ENCODE measurements at regions not wholly inside any gene's neighbourhood (a gene's known extent, or its start where the extent isn't known, plus 50 kb on each side); places are given as distances from the start of the nearest gene placed in this dataset.

DNA sequence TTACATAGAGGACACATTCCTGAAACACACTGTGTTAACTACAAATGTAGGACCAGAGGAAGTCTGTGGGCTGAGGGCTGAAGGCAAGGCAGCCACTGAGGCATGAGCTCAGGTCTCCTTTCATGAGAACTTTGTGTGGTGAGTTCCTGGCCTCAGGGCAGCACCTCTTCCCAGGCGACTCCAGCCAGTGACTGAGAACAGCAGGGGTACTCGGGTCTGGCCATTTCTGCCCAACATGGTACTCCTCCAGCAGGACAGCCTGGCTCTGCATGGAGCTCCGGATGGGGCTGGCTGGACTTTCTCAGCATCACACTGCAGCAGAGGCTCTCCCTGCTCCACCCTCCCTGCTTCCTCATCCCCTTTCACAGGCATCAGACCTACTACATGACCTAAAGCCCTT, 125.5 kb upstream of the SPATS2L start:
- no peak overlapping the region for H3K4me3 ChIP-seq
- intact Hi-C loops (cut with DNase I), result no loop called here
- no peak for DNase-seq (ENCODE audit: extremely low spot score)
- H3K9me3 ChIP-seq, result no peaks in the 10 kb centered on the region
- no peaks in the 10 kb centered on the region for H3K27me3 ChIP-seq
- H3K27ac ChIP-seq (replicated peaks in 1 of 4), result no peak overlapping the region
- 87% methylated on average over 3 of the region's 3 CpGs for WGBS
- H3K4me1 ChIP-seq, result peaks cover 0 to 9% (median 0%) of the 10 kb centered on the region in 4 donors
- TF ChIP-seq POLR2A (IDR thresholded peaks at IDR 0.05; ENCODE audit: low read depth), result no peak
- TF ChIP-seq POLR2AphosphoS5 (IDR thresholded peaks at IDR 0.05), result no peak
- TF ChIP-seq, protein P1, sequence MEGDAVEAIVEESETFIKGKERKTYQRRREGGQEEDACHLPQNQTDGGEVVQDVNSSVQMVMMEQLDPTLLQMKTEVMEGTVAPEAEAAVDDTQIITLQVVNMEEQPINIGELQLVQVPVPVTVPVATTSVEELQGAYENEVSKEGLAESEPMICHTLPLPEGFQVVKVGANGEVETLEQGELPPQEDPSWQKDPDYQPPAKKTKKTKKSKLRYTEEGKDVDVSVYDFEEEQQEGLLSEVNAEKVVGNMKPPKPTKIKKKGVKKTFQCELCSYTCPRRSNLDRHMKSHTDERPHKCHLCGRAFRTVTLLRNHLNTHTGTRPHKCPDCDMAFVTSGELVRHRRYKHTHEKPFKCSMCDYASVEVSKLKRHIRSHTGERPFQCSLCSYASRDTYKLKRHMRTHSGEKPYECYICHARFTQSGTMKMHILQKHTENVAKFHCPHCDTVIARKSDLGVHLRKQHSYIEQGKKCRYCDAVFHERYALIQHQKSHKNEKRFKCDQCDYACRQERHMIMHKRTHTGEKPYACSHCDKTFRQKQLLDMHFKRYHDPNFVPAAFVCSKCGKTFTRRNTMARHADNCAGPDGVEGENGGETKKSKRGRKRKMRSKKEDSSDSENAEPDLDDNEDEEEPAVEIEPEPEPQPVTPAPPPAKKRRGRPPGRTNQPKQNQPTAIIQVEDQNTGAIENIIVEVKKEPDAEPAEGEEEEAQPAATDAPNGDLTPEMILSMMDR (IDR thresholded peaks at IDR 0.05), result no peak
- TF ChIP-seq EP300 (IDR thresholded peaks at IDR 0.05), result no peak
- no peaks in the 10 kb centered on the region for H3K36me3 ChIP-seq

DNA sequence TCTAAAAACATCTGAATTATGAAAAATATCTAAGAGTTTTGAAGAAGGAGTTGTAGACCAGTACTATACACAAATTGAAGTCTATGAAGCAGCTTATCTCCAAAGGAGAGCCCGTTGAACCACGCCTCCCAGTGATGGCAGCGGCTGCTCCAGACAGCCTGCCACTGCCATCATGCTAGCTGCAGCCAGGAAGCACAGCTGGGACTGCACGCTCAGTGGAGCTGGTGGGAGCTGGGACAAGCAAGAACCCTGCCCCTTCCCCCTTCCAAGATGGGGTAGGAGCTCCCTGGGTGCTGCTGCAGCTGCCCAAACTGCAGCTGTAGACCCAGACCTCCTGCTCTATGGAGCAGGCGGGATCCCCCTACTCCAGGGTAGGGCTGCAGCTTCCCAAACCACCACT, 124.7 kb upstream of the SPATS2L start:
- Histone ChIP-seq H3K4me1 (peaks cover 0 to 9% (median 0%) of the 10 kb centered on the region in 4 donors), H3K27ac (replicated peaks in 1 of 4) (no peak overlapping the region), H3K36me3 (no peaks in the 10 kb centered on the region), H3K27me3 (no peaks in the 10 kb centered on the region), H3K9me3 (no peaks in the 10 kb centered on the region), H3K4me3 (no peak overlapping the region)
- WGBS, result 88% methylated on average over 3 of the region's 5 CpGs
- DNase-seq (ENCODE audit: extremely low spot score), result no peak
- intact Hi-C loops (cut with DNase I), result no loop called here
- TF ChIP-seq POLR2A (IDR thresholded peaks at IDR 0.05; ENCODE audit: low read depth) (no peak), EP300 (IDR thresholded peaks at IDR 0.05) (no peak), POLR2AphosphoS5 (IDR thresholded peaks at IDR 0.05) (no peak)
- TF ChIP-seq, protein P1 (IDR thresholded peaks at IDR 0.05), result no peak

DNA sequence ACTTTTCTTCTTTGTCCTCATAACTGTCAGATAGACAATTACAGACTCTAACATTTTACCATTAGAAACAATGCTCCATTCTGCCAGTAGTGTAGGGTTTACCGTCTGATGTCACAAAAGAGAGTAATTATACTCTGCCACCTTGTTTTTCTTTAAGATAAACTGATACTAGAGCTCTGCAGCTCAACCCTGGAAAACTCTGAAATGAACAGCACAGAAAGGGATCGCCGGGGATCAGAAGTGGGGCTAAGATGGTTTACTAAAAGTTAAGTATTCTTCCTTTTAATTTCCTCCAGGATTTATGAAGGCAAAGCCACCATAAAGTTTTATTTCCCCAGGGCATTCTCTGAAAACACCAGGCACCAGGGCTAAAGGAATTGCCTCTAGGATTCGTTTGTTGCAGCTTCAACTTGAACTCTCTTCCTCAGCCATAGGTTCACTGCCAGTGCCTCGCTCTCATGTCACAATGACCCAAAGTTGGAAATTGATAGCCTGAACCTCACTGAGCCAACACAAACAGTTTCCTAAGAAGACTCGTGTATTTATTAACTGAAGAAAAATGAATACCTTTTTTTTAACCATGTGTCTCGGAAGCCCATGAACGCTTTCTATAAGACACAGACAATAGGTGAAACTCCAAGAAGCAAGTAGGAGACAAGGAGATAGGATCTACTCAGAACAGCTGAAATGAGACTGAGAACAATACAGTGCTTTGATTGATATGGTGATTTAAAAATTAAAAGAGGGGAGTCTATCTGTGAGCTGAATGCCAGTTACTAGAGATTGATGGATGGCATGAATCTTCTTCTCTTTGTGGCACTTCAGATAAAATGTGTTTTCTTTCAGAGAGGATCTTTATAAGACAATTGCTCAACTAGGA, 121.5 kb upstream of the SPATS2L start:
- no peak overlapping the region for H3K4me3 ChIP-seq
- intact Hi-C loops (cut with DNase I), result no loop called here
- no peaks in the 10 kb centered on the region for H3K27me3 ChIP-seq
- H3K4me1 ChIP-seq, result no peaks in the 10 kb centered on the region
- TF ChIP-seq POLR2AphosphoS5 (IDR thresholded peaks at IDR 0.05) (no peak), POLR2A (IDR thresholded peaks at IDR 0.05; ENCODE audit: low read depth) (no peak), EP300 (IDR thresholded peaks at IDR 0.05) (no peak)
- no peaks in the 10 kb centered on the region for H3K9me3 ChIP-seq
- no peak overlapping the region for H3K27ac ChIP-seq (replicated peaks in 1 of 4)
- no peaks in the 10 kb centered on the region for H3K36me3 ChIP-seq
- WGBS, result 58% methylated on average over 8 of the region's 8 CpGs
- DNase-seq (ENCODE audit: extremely low spot score), result no peak

DNA sequence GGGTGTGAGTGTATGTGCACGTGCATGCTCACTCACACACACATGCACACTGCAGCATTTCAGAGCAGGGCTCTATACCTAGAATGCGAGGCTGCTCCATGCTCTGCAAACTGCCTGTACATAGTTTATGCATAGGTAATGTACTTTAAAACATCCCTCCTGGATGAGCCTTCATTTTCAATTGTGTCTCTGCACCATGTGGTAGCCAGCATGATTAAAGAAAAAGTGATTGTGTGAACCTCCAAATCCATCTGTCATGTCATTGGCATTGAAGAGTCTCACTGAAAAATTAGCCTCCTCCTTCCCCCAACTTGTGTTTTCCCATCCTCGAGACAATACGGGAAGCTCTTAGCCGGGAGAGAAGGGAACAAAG, 120.9 kb upstream of the SPATS2L start:
- TF ChIP-seq POLR2AphosphoS5 (IDR thresholded peaks at IDR 0.05), result no peak
- no peak for TF ChIP-seq EP300 (IDR thresholded peaks at IDR 0.05)
- TF ChIP-seq POLR2A (IDR thresholded peaks at IDR 0.05; ENCODE audit: low read depth), result no peak
- TF ChIP-seq, protein P1 (IDR thresholded peaks at IDR 0.05), result no peak
- Histone ChIP-seq H3K4me3 (no peak overlapping the region), H3K36me3 (no peaks in the 10 kb centered on the region), H3K27ac (replicated peaks in 1 of 4) (no peak overlapping the region), H3K9me3 (no peaks in the 10 kb centered on the region), H3K27me3 (no peaks in the 10 kb centered on the region), H3K4me1 (no peaks in the 10 kb centered on the region)
- intact Hi-C loops (cut with DNase I), result no loop called here
- WGBS, result 61% methylated on average over 5 of the region's 5 CpGs
- no peak for DNase-seq (ENCODE audit: extremely low spot score)

DNA sequence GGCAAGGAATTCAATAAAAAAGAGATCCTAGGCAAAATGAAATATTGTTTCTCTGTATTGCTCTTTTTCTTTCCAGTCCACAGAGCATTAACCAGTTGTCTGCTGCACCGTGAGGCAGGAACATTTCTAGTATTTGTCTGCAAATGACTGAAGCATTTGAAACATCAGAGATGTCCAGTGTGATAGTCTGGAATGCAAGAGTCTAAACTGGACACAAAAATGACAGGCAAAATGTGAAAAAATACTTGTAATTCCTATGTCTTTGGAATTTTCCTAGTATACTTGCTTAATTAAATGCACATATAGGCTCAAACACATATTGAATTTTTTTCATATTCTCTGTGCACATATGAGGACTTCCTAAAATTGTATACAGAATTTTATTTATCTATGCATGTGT, 120.5 kb upstream of the SPATS2L start:
- Histone ChIP-seq H3K27me3 (no peaks in the 10 kb centered on the region), H3K36me3 (no peaks in the 10 kb centered on the region), H3K27ac (replicated peaks in 1 of 4) (no peak overlapping the region), H3K9me3 (no peaks in the 10 kb centered on the region), H3K4me3 (no peak overlapping the region), H3K4me1 (no peaks in the 10 kb centered on the region)
- intact Hi-C loops (cut with DNase I), result no loop called here
- DNase-seq (ENCODE audit: extremely low spot score), result no peak
- TF ChIP-seq POLR2A (IDR thresholded peaks at IDR 0.05; ENCODE audit: low read depth) (no peak), POLR2AphosphoS5 (IDR thresholded peaks at IDR 0.05) (no peak), EP300 (IDR thresholded peaks at IDR 0.05) (no peak)
- TF ChIP-seq, protein P1 (IDR thresholded peaks at IDR 0.05), result no peak
- WGBS, result 41% methylated on average over 1 of the region's 1 CpG

All from esophagus muscularis mucosa (tissue), 4 donors.